Liver (tissue), 8 donors: ENCODE measurements at regions not wholly inside any gene's neighbourhood (a gene's known extent, or its start where the extent isn't known, plus 50 kb on each side); places are given as distances from the start of the nearest gene placed in this dataset.

Experiments used
- DNase-seq: peaks from one replicate; pipeline ENCODE4 v3.0.0-alpha.2; 2017; ENCODE audit warnings: low spot score
- H3K27ac ChIP-seq, 2 donors: one replicate each; pipeline ENCODE4 v1.7.0; 2013; ENCODE audit warnings: inconsistent platforms in 2 of 2, low read length in 2 of 2, control low read depth in 1 of 2, low read depth in 1 of 2, mild to moderate bottlenecking in 1 of 2
- H3K27me3 ChIP-seq, 4 donors: one replicate each; pipeline versions ENCODE4 v1.6.1 to v1.7.0; 2013; ENCODE audit warnings: low read length in 3 of 4, inconsistent platforms in 1 of 4, mild to moderate bottlenecking in 1 of 4, moderate library complexity in 1 of 4; ENCODE audit not compliant: control insufficient read depth in 4 of 4, insufficient read depth in 4 of 4
- H3K36me3 ChIP-seq, 4 donors: one replicate each; pipeline versions ENCODE4 v1.6.1 to v1.7.0; 2013; ENCODE audit warnings: low read length in 3 of 4, mild to moderate bottlenecking in 3 of 4, low read depth in 1 of 4, moderate library complexity in 1 of 4; ENCODE audit not compliant: control insufficient read depth in 4 of 4, insufficient read depth in 3 of 4
- H3K4me1 ChIP-seq, 4 donors: one replicate each; pipeline versions ENCODE4 v1.6.1 to v1.7.0; 2013; ENCODE audit warnings: low read length in 3 of 4, mild to moderate bottlenecking in 3 of 4, moderate library complexity in 1 of 4; ENCODE audit not compliant: control insufficient read depth in 4 of 4, insufficient read depth in 4 of 4
- H3K4me3 ChIP-seq, 3 donors: one replicate each; pipeline versions ENCODE4 v1.6.1 to v1.7.0; 2013; ENCODE audit warnings: low read length in 3 of 3, control low read depth in 1 of 3, low read depth in 1 of 3, mild to moderate bottlenecking in 1 of 3
- H3K9ac ChIP-seq, 2 donors: one replicate each; pipeline ENCODE4 v1.7.0; 2013; ENCODE audit warnings: low read length in 2 of 2, mild to moderate bottlenecking in 2 of 2, moderate library complexity in 2 of 2, control low read depth in 1 of 2, low read depth in 1 of 2
- H3K9me3 ChIP-seq, 4 donors: one replicate each; pipeline versions ENCODE4 v1.6.1 to v1.7.0; 2013; ENCODE audit warnings: low read length in 3 of 4; ENCODE audit not compliant: control insufficient read depth in 4 of 4
- CTCF ChIP-seq: fragments of 150-350 bp; IDR thresholded peaks from 2 replicates; pipeline ENCODE4 v1.5.1; 2017; ENCODE audit warnings: improper control_type of control experiment, low read depth, low read length; ENCODE audit not compliant: missing input control
- EGR1 ChIP-seq, 2 donors: IDR thresholded peaks; 2 replicates each; pipeline ENCODE4 v1.6.1; 2016 to 2018; ENCODE audit warnings: antibody characterized with exemption in 2 of 2, low read depth in 2 of 2
- FOXA1 ChIP-seq: IDR thresholded peaks from 2 replicates; pipeline ENCODE4 v1.6.1; 2016; ENCODE audit warnings: antibody characterized with exemption
- FOXA2 ChIP-seq: IDR thresholded peaks from 2 replicates; pipeline ENCODE4 v1.6.1; 2016; ENCODE audit warnings: antibody characterized with exemption
- GABPA ChIP-seq, 2 donors: IDR thresholded peaks in 1 of 2; conservative IDR thresholded peaks in 1 of 2; 2 replicates each; pipeline ENCODE4 v1.6.1; 2016; ENCODE audit warnings: antibody characterized with exemption in 2 of 2, mild to moderate bottlenecking in 1 of 2, moderate library complexity in 1 of 2
- HNF4A ChIP-seq, 2 donors: conservative IDR thresholded peaks; 2 replicates each; pipeline ENCODE4 v1.6.1; 2016; ENCODE audit warnings: antibody characterized with exemption in 2 of 2, mild to moderate bottlenecking in 2 of 2
- HNF4G ChIP-seq: IDR thresholded peaks from 2 replicates; pipeline ENCODE4 v1.6.1; 2016; ENCODE audit warnings: antibody characterized with exemption
- JUND ChIP-seq, 2 donors: IDR thresholded peaks; 2 replicates each; pipeline ENCODE4 v1.6.1; 2016; ENCODE audit warnings: antibody characterized with exemption in 2 of 2
- MAX ChIP-seq: IDR thresholded peaks from 2 replicates; pipeline ENCODE4 v1.6.1; 2016; ENCODE audit warnings: antibody characterized with exemption
- NR2F2 ChIP-seq: IDR thresholded peaks from 2 replicates; pipeline ENCODE4 v1.6.1; 2016; ENCODE audit warnings: antibody characterized with exemption
- RAD21 ChIP-seq, 2 donors: IDR thresholded peaks; 2 replicates each; pipeline ENCODE4 v1.6.1; 2016; ENCODE audit warnings: antibody characterized with exemption in 2 of 2, mild to moderate bottlenecking in 2 of 2
- REST ChIP-seq: IDR thresholded peaks from 2 replicates; pipeline ENCODE4 v1.6.1; 2016; ENCODE audit warnings: antibody characterized with exemption, mild to moderate bottlenecking
- RXRA ChIP-seq, 2 donors: IDR thresholded peaks; 2 replicates each; pipeline ENCODE4 v1.6.1; 2017 to 2018; ENCODE audit warnings: antibody characterized with exemption in 2 of 2, mild to moderate bottlenecking in 1 of 2
- SP1 ChIP-seq: IDR thresholded peaks from 2 replicates; pipeline ENCODE4 v1.6.1; 2018; ENCODE audit warnings: antibody characterized with exemption, mild to moderate bottlenecking
- TAF1 ChIP-seq: conservative IDR thresholded peaks from 2 replicates; pipeline ENCODE4 v1.6.1; 2016; ENCODE audit warnings: antibody characterized with exemption, mild to moderate bottlenecking
- YY1 ChIP-seq: IDR thresholded peaks from 2 replicates; pipeline ENCODE4 v1.6.1; 2016; ENCODE audit warnings: antibody characterized with exemption, mild to moderate bottlenecking
- ZBTB33 ChIP-seq: IDR thresholded peaks from 2 replicates; pipeline ENCODE4 v1.6.1; 2016; ENCODE audit warnings: antibody characterized with exemption
- WGBS: extraction: QIAGEN DNeasy Blood & Tissue Kit; methylation state at CpG from one replicate; pipeline ENCODE4 v1.1.7; 2013; 5-methylcytosine and 5-hydroxymethylcytosine counted together
- TF ChIP-seq, protein P1 (sequence below): IDR thresholded peaks from 2 replicates; pipeline ENCODE4 v1.6.1; 2016; ENCODE audit warnings: antibody characterized with exemption
- donor health status: healthy.
- donor health status: healthy.
- donor health status: healthy.
- donor health status: healthy.
- donor health status: healthy.

DNA sequence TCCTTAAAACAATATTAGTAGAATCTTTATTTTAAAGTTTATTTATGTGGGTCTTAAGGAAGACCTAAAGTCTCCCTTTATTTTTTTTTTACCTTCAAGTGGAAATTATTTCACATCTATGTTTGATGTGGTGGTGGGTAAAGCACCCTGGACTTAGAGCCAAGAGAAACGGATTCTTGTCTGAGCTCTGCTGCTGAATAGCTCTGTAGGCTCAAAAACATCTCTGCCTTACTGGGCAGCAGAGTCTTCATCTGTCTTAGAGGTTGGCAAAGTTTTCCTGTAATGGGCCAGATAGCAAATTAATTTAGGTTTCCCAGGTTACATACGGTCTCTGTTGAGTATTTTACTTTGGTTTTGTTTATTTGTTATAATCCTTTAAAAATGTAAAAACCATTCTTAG lies 136.5 kb downstream of the CEP135 start:
- TF ChIP-seq FOXA1 = no peak
- TF ChIP-seq NR2F2 = no peak
- no peak for TF ChIP-seq TAF1
- TF ChIP-seq, protein P1, sequence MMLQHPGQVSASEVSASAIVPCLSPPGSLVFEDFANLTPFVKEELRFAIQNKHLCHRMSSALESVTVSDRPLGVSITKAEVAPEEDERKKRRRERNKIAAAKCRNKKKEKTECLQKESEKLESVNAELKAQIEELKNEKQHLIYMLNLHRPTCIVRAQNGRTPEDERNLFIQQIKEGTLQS = no peak
- no peak for TF ChIP-seq EGR1 (IDR thresholded peaks at IDR 0.05; ENCODE audit: low read depth in 2 of 2)
- TF ChIP-seq GABPA (IDR thresholded peaks at IDR 0.05 in 1 of 2, conservative IDR thresholded peaks at IDR 0.05 in 1 of 2) = no peak
- TF ChIP-seq CTCF = no peak
- TF ChIP-seq ZBTB33 = no peak
- no peak for TF ChIP-seq FOXA2
- no peak for TF ChIP-seq RAD21 (IDR thresholded peaks at IDR 0.05)
- TF ChIP-seq HNF4G = no peak
- no peak for TF ChIP-seq MAX
- TF ChIP-seq RXRA (IDR thresholded peaks at IDR 0.05) = no peak
- no peak for TF ChIP-seq HNF4A (conservative IDR thresholded peaks at IDR 0.05)
- TF ChIP-seq SP1 = no peak
- no peak for TF ChIP-seq REST
- TF ChIP-seq YY1 = no peak
- no peaks in the 10 kb centered on the region for H3K36me3 ChIP-seq
- no peak for DNase-seq
- 61% methylated on average over 2 of the region's 2 CpGs for WGBS
- H3K9me3 ChIP-seq = no peaks in the 10 kb centered on the region
- no peaks in the 10 kb centered on the region for H3K4me1 ChIP-seq
- no peak overlapping the region for H3K4me3 ChIP-seq
- no peaks in the 10 kb centered on the region for H3K27me3 ChIP-seq
- H3K9ac ChIP-seq = no peak overlapping the region
- H3K27ac ChIP-seq = no peak overlapping the region

DNA sequence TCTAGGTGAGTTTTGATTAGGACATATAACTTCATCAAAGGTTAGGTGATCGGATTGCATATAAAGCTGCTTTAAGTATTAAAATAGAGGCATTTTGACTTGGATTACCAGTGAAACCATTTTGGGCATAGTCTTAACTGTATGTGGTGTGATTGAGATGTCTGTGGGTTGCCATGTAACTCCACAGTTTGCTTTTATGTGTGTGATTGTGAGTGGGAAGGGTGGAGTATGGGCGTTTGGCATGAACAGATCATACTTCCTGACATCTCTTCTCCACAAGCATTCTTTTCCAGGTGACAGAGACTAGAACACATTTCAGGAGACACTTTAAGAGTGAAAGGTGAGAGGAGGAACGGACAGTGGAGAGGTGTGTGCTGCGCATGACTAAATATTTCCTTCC lies 136.1 kb downstream of the CEP135 start:
- H3K4me1 ChIP-seq = no peaks in the 10 kb centered on the region
- H3K9me3 ChIP-seq = no peaks in the 10 kb centered on the region
- no peaks in the 10 kb centered on the region for H3K27me3 ChIP-seq
- no peaks in the 10 kb centered on the region for H3K36me3 ChIP-seq
- no peak overlapping the region for H3K9ac ChIP-seq
- 80% methylated on average over 4 of the region's 4 CpGs for WGBS
- no peak overlapping the region for H3K27ac ChIP-seq
- no peak overlapping the region for H3K4me3 ChIP-seq
- no peak for DNase-seq
- TF ChIP-seq GABPA (IDR thresholded peaks at IDR 0.05 in 1 of 2, conservative IDR thresholded peaks at IDR 0.05 in 1 of 2) (no peak), YY1 (no peak), FOXA2 (no peak), MAX (no peak), RXRA (IDR thresholded peaks at IDR 0.05) (no peak), ZBTB33 (no peak), CTCF (no peak), NR2F2 (no peak), TAF1 (no peak), JUND (IDR thresholded peaks at IDR 0.05) (no peak), EGR1 (IDR thresholded peaks at IDR 0.05; ENCODE audit: low read depth in 2 of 2) (no peak), HNF4G (no peak)
- TF ChIP-seq, protein P1 = no peak
